ENCODE measurements at regions not wholly inside any gene's neighbourhood (a gene's known extent, or its start where the extent isn't known, plus 50 kb on each side); places are given as distances from the start of the nearest gene placed in this dataset.
A peak's percentile ranks its signal among the peaks of the same experiment; 100 is the strongest.

- Histone ChIP-seq H3K36me3 (no peaks in the 10 kb centered on the region), H3K4me3 (no peak overlapping the region), H3K27me3 (ENCODE audit: low read depth) (no peaks in the 10 kb centered on the region), H3K27ac (replicated peaks) (no peak overlapping the region), H3K9me3 (replicated peaks) (no peaks in the 10 kb centered on the region), H3K4me1 (peaks cover 29% of the 10 kb centered on the region)
- intact Hi-C loops (cut with micrococcal nuclease), result no loop called here
- DNase-seq, result no peak
- TF ChIP-seq CTCF (IDR thresholded peaks at IDR 0.05; ENCODE audit: borderline replicate concordance), result no peak
Observed at GRCh38 chr1:221162352-221162751, 283.1 kb downstream of the HLX start.

- H3K4me1 ChIP-seq, result peaks cover 29% of the 10 kb centered on the region
- no peak for TF ChIP-seq CTCF (IDR thresholded peaks at IDR 0.05; ENCODE audit: borderline replicate concordance)
- no peaks in the 10 kb centered on the region for H3K36me3 ChIP-seq
- intact Hi-C loops (cut with micrococcal nuclease), result no loop called here
- no peaks in the 10 kb centered on the region for H3K27me3 ChIP-seq (ENCODE audit: low read depth)
- H3K27ac ChIP-seq (replicated peaks), result no peak overlapping the region
- H3K9me3 ChIP-seq (replicated peaks), result no peaks in the 10 kb centered on the region
- no peak overlapping the region for H3K4me3 ChIP-seq
- DNase-seq, result no peak
Observed at GRCh38 chr1:221162939-221163338, 283.7 kb downstream of the HLX start.

GRCh38 chr1:221164029-221164428 lies 284.8 kb downstream of the HLX start:
- peaks cover 29% of the 10 kb centered on the region for H3K4me1 ChIP-seq
- no peak overlapping the region for H3K4me3 ChIP-seq
- no peak overlapping the region for H3K27ac ChIP-seq (replicated peaks)
- H3K27me3 ChIP-seq (ENCODE audit: low read depth), result no peaks in the 10 kb centered on the region
- intact Hi-C loops (cut with micrococcal nuclease), result no loop called here
- TF ChIP-seq CTCF (IDR thresholded peaks at IDR 0.05; ENCODE audit: borderline replicate concordance), result no peak
- no peak for DNase-seq
- no peaks in the 10 kb centered on the region for H3K36me3 ChIP-seq
- no peaks in the 10 kb centered on the region for H3K9me3 ChIP-seq (replicated peaks)

- no peak for TF ChIP-seq CTCF (IDR thresholded peaks at IDR 0.05; ENCODE audit: borderline replicate concordance)
- no peaks in the 10 kb centered on the region for H3K36me3 ChIP-seq
- intact Hi-C loops (cut with micrococcal nuclease), result no loop called here
- H3K4me1 ChIP-seq, result peaks cover 29% of the 10 kb centered on the region
- H3K27ac ChIP-seq (replicated peaks), result peak overlapping the region; percentile 28
- no peak for DNase-seq
- H3K27me3 ChIP-seq (ENCODE audit: low read depth), result no peaks in the 10 kb centered on the region
- H3K9me3 ChIP-seq (replicated peaks), result no peaks in the 10 kb centered on the region
- H3K4me3 ChIP-seq, result no peak overlapping the region
Observed at GRCh38 chr1:221164951-221165838, 286.0 kb downstream of the HLX start.

- peaks cover 27% of the 10 kb centered on the region for H3K4me1 ChIP-seq
- intact Hi-C loops (cut with micrococcal nuclease), result no loop called here
- H3K27me3 ChIP-seq (ENCODE audit: low read depth), result no peaks in the 10 kb centered on the region
- peaks cover 3% of the 10 kb centered on the region for H3K9me3 ChIP-seq (replicated peaks)
- peak overlapping the region; percentile 28 for H3K27ac ChIP-seq (replicated peaks)
- DNase-seq, result no peak
- no peak overlapping the region for H3K4me3 ChIP-seq
- no peaks in the 10 kb centered on the region for H3K36me3 ChIP-seq
- TF ChIP-seq CTCF (IDR thresholded peaks at IDR 0.05; ENCODE audit: borderline replicate concordance), result no peak
Observed at GRCh38 chr1:221165839-221166500, 286.7 kb downstream of the HLX start.
